HG02623 (cell line): ENCODE measurements at regions not wholly inside any gene's neighbourhood (a gene's known extent, or its start where the extent isn't known, plus 50 kb on each side); places are given as distances from the start of the nearest gene placed in this dataset.
"Not testable (repeated sequence)": the region's sequence is repeated elsewhere in the genome, so short reads cannot be mapped to it uniquely, and the experiment has no call there.

Source experiments
- ATAC-seq: cut with Tn5 transposase; IDR thresholded peaks from one replicate; pipeline ENCODE4 v1.9.1; 2021; ENCODE audit warnings: moderate library complexity; ENCODE audit not compliant: unreplicated experiment

GRCh38 chr3:170662986-170663385, 77.1 kb upstream of the SLC7A14 start:
- ATAC-seq, result not testable (repeated sequence)

GRCh38 chr3:170660139-170660538, 74.3 kb upstream of the SLC7A14 start:
- ATAC-seq, result no peak

- no peak for ATAC-seq
Measured at GRCh38 chr3:170657312-170657711, 71.4 kb upstream of the SLC7A14 start.

- ATAC-seq, result no peak
Measured at GRCh38 chr3:170656284-170656683, 70.4 kb upstream of the SLC7A14 start.

GRCh38 chr3:170653801-170654200, 67.9 kb upstream of the SLC7A14 start:
- ATAC-seq, result no peak

- ATAC-seq, result no peak
Measured at GRCh38 chr3:170651260-170651845, 65.5 kb upstream of the SLC7A14 start.

GRCh38 chr3:170650557-170650956, 64.7 kb upstream of the SLC7A14 start:
- not testable (repeated sequence) for ATAC-seq

- ATAC-seq, result no peak
Measured at GRCh38 chr3:170644711-170645110, 58.8 kb upstream of the SLC7A14 start.

- ATAC-seq, result no peak
Measured at GRCh38 chr3:170643831-170644230, 58.0 kb upstream of the SLC7A14 start.

- ATAC-seq, result no peak
Measured at GRCh38 chr3:170642882-170643601, 57.2 kb upstream of the SLC7A14 start.

GRCh38 chr3:170641510-170642236, 55.8 kb upstream of the SLC7A14 start:
- ATAC-seq, result no peak

GRCh38 chr3:170640737-170641171, 54.9 kb upstream of the SLC7A14 start:
- ATAC-seq, result no peak

- ATAC-seq, result no peak
Measured at GRCh38 chr3:170638988-170639387, 53.1 kb upstream of the SLC7A14 start.

- no peak for ATAC-seq
Measured at GRCh38 chr3:170637306-170637705, 51.4 kb upstream of the SLC7A14 start.

GRCh38 chr3:170636400-170636973, 50.6 kb upstream of the SLC7A14 start:
- no peak for ATAC-seq
